ENCODE measurements at regions not wholly inside any gene's neighbourhood (a gene's known extent, or its start where the extent isn't known, plus 50 kb on each side); places are given as distances from the start of the nearest gene placed in this dataset.

- H3K27me3 ChIP-seq (ENCODE audit: insufficient read depth, low read length, poor library complexity), result no peaks in the 10 kb centered on the region
- no peak overlapping the region for H3K27ac ChIP-seq (ENCODE audit: low read length)
- no peak overlapping the region for H3K4me3 ChIP-seq (ENCODE audit: low read depth in 1 of 2, low read length in 2 of 2)
- H2AFZ ChIP-seq (ENCODE audit: low read depth, low read length), result no peak overlapping the region
- H3K9ac ChIP-seq (ENCODE audit: low read depth, low read length), result no peak overlapping the region
- no peaks in the 10 kb centered on the region for H3K36me3 ChIP-seq (ENCODE audit: insufficient read depth, low read length)
- H4K20me1 ChIP-seq (ENCODE audit: insufficient read depth, low read length), result no peaks in the 10 kb centered on the region
- no peaks in the 10 kb centered on the region for H3K9me3 ChIP-seq (ENCODE audit: insufficient read depth, low read length, severe bottlenecking)
- no peaks in the 10 kb centered on the region for H3K4me1 ChIP-seq (ENCODE audit: insufficient read depth, low read length)
- H3K4me2 ChIP-seq (ENCODE audit: insufficient read depth, low read length), result no peak overlapping the region
- no peak for DNase-seq
- no peak for ATAC-seq (ENCODE audit: insufficient read depth, low read depth)
- H3K79me2 ChIP-seq (ENCODE audit: insufficient read depth, low read length), result no peaks in the 10 kb centered on the region
- no peak for TF ChIP-seq CTCF (IDR thresholded peaks at IDR 0.05; ENCODE audit: borderline replicate concordance, extremely low read depth, low read length, poor library complexity, severe bottlenecking)
- TF ChIP-seq EZH2 (IDR thresholded peaks at IDR 0.05; ENCODE audit: borderline replicate concordance, low read depth, low read length, severe bottlenecking), result no peak
These were observed 194.8 kb upstream of the DCN start for GRCh38 chr12:91377436-91377835.

GRCh38 chr12:91373086-91373485 is 190.5 kb upstream of the DCN start:
- no peaks in the 10 kb centered on the region for H3K9me3 ChIP-seq (ENCODE audit: insufficient read depth, low read length, severe bottlenecking)
- no peaks in the 10 kb centered on the region for H4K20me1 ChIP-seq (ENCODE audit: insufficient read depth, low read length)
- ATAC-seq (ENCODE audit: insufficient read depth, low read depth), result no peak
- H3K9ac ChIP-seq (ENCODE audit: low read depth, low read length), result no peak overlapping the region
- no peaks in the 10 kb centered on the region for H3K79me2 ChIP-seq (ENCODE audit: insufficient read depth, low read length)
- H3K4me1 ChIP-seq (ENCODE audit: insufficient read depth, low read length), result no peaks in the 10 kb centered on the region
- H3K36me3 ChIP-seq (ENCODE audit: insufficient read depth, low read length), result no peaks in the 10 kb centered on the region
- H3K27ac ChIP-seq (ENCODE audit: low read length), result no peak overlapping the region
- TF ChIP-seq CTCF (IDR thresholded peaks at IDR 0.05; ENCODE audit: borderline replicate concordance, extremely low read depth, low read length, poor library complexity, severe bottlenecking), result no peak
- TF ChIP-seq EZH2 (IDR thresholded peaks at IDR 0.05; ENCODE audit: borderline replicate concordance, low read depth, low read length, severe bottlenecking), result no peak
- no peaks in the 10 kb centered on the region for H3K27me3 ChIP-seq (ENCODE audit: insufficient read depth, low read length, poor library complexity)
- DNase-seq, result no peak
- H3K4me3 ChIP-seq (ENCODE audit: low read depth in 1 of 2, low read length in 2 of 2), result no peak overlapping the region
- H3K4me2 ChIP-seq (ENCODE audit: insufficient read depth, low read length), result no peak overlapping the region
- no peak overlapping the region for H2AFZ ChIP-seq (ENCODE audit: low read depth, low read length)

GRCh38 chr12:91370086-91370868 is 187.7 kb upstream of the DCN start:
- Histone ChIP-seq H3K9ac (ENCODE audit: low read depth, low read length) (no peak overlapping the region), H3K27ac (ENCODE audit: low read length) (no peak overlapping the region), H3K9me3 (ENCODE audit: insufficient read depth, low read length, severe bottlenecking) (no peaks in the 10 kb centered on the region), H4K20me1 (ENCODE audit: insufficient read depth, low read length) (no peaks in the 10 kb centered on the region), H2AFZ (ENCODE audit: low read depth, low read length) (no peak overlapping the region), H3K79me2 (ENCODE audit: insufficient read depth, low read length) (no peaks in the 10 kb centered on the region), H3K36me3 (ENCODE audit: insufficient read depth, low read length) (no peaks in the 10 kb centered on the region), H3K4me3 (ENCODE audit: low read depth in 1 of 2, low read length in 2 of 2) (no peak overlapping the region), H3K4me2 (ENCODE audit: insufficient read depth, low read length) (no peak overlapping the region), H3K4me1 (ENCODE audit: insufficient read depth, low read length) (no peaks in the 10 kb centered on the region), H3K27me3 (ENCODE audit: insufficient read depth, low read length, poor library complexity) (no peaks in the 10 kb centered on the region)
- DNase-seq (no peak), ATAC-seq (ENCODE audit: insufficient read depth, low read depth) (no peak)
- TF ChIP-seq EZH2 (IDR thresholded peaks at IDR 0.05; ENCODE audit: borderline replicate concordance, low read depth, low read length, severe bottlenecking) (no peak), CTCF (IDR thresholded peaks at IDR 0.05; ENCODE audit: borderline replicate concordance, extremely low read depth, low read length, poor library complexity, severe bottlenecking) (no peak)
